Stimulated activated CD4-positive, alpha-beta T cell treated with anti-CD3 and anti-CD28 coated beads, Interleukin-4, amount 100 ng/mL, for 24 hours (primary cell): ENCODE measurements at regions not wholly inside any gene's neighbourhood (a gene's known extent, or its start where the extent isn't known, plus 50 kb on each side); places are given as distances from the start of the nearest gene placed in this dataset.

Source experiments
- DNase-seq: peaks from one replicate; pipeline ENCODE4 v3.0.0-alpha.2; 2020

DNA sequence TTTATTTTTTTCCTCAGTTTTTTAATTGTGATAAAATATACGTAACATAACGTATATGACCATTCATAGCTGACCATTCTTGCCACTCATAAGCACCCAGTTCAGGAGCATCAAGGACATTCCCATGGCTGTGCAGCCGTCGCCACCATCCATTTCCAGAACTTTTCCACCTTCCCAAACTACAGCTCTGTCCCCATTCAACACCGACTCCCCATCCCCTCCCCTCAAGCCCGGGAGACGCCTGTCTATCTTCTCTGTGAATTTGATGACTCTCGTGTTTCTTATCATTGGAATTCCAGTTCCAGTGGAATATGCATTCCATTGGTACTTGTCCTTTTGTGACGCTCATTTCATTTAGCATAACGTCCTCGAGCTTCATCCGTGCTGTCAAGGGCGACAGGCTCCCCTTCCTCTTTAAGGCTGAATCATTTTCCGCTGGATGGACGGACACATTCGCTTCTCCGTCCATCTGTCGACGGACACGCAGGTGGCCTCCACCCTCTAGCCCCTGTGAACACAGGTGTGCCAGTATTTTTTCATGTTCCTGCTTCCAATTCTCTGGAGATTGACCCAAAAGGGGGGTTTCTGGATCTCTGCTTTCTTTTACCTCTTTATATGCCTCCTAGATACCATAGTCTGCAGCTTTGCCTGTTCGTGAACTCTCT, 88.1 kb downstream of the YTHDF1 start:
- no peak for DNase-seq

DNA sequence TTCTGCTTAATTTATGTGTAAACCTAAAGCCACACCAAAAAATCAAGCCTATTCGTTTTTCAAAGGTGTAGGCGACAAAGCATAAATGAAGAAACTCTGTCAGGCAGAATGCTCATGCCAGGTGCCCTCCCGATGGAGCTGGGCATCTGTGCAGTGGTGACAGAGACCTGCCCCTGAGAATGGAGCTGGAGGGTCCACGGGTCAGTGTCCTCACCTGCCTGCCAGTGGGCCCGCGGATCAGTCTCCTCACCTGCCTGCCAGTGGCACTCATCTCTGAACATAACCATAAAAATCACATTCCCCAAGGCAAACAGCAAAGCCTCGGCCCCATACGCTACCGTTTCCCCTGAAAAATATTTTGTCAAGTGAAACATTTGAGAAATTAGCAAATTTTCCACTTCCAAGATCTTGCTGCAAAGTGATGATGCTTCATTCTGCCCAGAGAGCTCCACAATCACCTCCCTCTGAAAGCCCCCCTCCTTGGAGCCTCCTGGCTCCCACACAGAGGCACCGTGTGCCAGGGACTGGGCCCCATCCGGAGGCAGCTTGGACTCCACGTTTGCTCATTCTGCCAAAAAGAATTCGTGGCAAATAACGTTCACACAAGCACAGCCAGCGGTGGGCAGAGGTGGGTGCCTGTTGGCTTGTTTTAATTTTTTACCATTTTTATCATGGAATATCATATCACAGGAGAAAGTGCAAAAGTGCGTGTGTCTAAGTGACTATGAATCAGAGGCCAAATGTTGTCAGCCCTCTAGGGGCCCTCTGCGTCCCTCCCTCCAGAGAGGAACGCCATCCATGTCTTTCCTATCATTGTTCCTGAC, 88.8 kb downstream of the YTHDF1 start:
- no peak for DNase-seq

DNA sequence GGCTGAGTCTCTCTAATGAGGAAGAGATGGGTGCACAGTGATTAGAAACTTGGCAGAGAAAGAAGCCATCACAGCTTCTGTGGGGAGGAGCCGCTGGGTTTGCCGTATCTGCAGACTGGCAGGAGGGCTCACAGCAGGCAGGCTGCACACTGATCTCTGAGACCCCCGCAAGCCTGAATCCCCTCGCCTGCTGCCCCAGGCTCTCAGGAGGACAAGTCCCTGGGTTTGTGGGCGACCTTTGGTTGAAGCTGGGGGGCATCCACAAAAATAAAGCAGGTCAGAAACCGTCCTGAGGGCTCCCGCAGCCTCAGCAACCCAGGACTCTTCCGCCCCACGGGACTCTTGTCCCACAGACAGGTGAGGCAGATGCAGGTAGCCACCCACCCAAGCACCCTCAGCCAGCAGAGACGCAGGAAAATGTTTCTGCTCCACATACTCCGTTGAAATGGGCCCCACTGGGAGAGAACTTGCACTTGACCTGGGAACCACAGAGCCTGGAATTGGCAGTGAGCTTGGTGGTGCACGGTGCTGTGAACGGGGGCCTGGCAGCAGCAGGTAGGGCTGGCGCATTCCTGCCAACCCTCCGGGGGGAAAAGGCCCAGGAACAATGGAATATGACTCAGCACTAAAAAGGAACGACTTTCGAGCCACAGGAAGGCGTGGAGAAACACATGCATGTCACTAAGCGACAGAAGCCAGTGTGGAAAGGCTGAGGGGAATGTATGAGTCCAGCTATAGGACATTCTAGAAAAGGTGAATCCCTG, 89.9 kb downstream of the YTHDF1 start:
- DNase-seq = no peak

DNA sequence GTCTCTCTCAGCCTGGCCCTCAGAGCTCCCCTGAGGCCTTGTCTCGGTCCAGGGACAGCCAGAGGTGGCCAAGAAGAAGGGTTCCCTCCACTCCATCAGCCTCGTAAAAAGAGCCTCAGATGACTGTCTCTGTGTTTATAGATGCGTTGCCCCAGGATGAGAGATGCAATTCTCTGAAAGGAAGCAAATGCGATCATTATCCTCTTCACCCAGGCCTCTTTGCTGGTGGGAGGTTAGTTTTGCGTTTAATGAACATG, 90.4 kb downstream of the YTHDF1 start:
- no peak for DNase-seq

DNA sequence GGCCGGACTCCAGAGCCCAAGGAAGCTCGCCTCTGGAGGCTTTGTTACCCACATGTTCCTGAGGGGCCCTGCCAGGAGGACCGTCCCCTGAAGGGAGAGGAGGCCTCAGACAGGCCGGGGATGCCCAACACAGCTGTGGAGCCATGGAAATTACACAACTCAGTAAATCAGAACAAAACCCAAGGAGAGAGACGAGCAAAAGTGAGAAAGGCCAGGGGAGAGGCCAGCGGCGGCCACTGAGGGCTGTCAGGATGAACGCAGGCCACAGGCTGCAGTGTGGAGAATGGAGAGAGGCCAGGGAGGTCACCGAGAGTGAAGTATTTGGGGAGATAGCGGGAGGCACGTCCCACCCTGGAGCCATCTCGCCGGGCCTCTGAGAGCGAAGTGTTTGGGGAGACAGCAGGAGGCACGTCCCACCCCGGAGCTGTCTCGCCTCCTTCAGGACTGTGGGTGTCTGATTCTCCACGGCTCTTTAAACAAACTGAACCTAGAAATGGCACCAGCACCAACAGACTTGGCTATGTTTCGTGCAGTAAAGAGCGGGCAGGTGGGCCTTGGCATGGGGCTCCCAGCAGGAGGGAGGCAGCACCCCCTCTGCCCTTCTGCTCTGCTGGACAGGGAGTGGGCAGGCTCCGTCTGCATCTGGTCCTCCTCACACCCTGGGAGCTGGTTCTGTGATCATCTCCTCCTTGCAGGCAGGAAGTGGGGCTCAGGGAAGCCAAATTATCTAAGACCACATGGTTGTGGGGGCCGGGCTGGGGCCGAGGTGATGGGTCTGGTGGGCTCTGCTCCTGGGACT, 91.0 kb downstream of the YTHDF1 start:
- DNase-seq = no peak

DNA sequence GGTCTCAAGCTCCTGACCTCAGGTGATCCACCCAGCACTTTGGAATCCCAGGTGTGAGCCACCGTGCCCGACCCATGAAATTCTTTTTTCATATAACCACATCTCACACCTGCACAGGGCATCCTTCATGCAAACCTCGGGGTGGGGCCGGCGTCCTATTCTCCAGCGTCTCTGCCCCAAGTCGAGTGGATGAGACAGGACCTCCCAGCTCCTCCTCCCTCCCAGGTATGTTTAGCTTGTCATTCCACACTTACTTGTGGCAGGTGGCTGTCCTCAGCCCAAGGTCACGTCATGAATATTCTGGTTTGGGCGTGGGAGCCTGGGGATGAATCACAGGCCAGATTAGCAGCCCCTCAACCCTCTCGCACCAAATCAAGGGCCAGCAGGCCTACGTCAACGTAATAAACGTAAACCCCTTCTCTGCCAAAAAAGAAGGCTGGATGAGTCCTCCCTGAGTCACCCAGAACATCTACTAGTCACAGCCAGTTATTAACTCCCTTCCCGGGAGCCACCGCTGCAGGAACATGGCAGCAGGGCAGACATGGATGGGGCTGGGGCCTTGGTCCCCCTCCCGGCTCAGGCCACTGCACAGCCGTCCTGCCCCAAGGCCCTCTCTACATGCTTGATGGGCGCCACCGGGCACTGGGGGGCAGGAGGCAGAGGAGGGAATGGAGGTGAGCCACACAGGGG, 91.7 kb downstream of the YTHDF1 start:
- no peak for DNase-seq

DNA sequence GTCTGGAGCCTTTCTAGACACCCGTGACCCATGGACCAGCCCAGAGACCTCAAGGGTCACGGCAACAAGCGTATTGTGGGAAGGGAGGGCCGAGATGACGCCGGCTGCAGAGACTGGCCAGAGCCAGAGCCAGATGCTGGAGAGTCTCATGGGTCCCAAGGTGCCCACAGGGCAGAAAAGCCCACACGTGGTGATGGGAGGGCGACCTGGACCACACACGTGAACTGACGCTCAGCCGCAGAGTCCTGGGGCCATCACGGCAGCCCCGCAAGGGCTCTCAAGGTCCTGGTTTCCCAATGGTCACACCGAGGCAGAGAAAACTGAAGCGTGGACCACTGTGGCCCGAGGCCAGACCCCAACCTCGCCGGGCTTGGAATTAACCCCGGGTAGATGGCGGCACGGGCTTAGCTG, 92.6 kb downstream of the YTHDF1 start:
- DNase-seq = no peak

DNA sequence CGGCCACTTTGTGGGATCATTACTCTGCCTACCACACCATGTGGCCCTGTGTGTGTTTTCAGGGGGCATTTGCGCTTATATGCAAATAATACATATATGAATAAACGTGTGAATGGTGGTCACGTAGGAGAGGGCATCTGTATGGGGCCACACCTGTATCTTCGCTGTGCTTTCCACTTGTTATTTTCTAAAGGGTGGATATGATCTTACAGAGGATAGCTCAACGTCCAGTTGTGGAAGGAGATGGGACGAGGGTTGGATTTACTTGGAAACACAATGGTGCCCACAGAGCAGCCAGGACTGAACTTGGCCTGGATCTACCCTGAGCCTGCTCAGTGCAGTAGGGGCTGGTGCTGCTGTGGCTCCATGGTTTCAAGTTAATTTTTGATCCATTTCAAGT, 93.3 kb downstream of the YTHDF1 start:
- DNase-seq = no peak

DNA sequence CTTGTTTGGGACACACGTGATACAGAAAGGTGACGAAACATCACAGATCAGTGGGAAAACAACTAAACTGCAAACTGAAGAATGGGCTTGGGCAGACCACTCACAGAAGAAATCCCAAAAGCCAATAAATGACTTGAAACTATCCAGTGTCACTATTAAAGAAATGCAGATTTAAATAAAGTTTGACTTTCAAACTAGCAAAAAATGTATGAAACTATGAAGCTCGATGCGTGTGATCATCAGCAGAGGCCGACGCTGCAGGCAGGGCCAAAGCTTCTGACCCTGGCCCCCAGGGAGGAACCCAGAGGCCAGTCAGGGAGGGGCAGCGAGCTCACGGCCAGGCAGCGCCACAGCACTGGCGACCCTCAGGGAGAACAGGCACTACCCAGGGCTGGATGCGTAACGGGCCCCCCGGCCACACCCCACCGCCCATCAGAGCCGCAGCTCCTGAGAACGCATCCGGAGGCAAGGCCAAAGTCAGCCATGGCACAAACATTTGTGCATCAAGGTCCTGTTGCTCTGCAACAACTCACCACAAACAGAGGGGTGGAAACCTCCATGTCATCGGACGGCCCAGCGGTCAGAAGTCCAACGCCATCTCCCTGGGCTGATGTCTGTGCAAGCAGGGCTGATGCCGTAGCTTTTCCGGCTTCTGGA, 94.1 kb downstream of the YTHDF1 start:
- DNase-seq = no peak

DNA sequence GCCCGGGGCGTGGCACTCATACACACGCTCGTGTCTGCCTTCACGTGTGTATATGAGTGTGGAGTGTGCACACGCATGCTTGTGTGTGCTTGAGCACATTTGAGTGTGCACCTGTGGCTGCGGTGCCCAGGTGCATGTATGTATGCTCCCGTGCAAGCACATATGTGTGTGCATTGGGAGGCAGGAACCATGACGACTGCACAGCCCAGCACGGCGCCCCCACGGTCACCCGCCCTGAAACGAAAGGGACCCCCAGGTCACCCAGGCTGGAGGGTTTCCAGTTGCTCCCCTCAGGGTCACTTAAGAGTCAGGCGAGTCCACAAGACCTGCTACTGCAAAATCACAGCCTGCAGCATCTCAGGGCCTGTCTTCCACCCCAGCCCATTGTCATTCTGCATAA, 94.7 kb downstream of the YTHDF1 start:
- no peak for DNase-seq

DNA sequence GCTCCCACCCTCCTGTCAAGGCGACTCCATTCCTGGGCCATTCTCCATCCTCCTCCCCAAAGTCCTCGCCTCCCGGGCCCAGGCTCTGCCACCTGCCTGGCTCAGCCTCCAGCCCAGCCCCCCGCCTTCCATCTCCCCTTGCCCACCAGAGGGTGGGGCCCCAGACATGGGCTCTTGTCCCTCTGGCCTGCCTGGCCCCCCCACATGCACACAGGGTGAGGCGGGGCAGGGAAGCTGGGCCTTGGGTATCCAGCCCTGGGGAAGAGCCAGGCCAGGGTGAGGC, 95.2 kb downstream of the YTHDF1 start:
- DNase-seq = no peak

DNA sequence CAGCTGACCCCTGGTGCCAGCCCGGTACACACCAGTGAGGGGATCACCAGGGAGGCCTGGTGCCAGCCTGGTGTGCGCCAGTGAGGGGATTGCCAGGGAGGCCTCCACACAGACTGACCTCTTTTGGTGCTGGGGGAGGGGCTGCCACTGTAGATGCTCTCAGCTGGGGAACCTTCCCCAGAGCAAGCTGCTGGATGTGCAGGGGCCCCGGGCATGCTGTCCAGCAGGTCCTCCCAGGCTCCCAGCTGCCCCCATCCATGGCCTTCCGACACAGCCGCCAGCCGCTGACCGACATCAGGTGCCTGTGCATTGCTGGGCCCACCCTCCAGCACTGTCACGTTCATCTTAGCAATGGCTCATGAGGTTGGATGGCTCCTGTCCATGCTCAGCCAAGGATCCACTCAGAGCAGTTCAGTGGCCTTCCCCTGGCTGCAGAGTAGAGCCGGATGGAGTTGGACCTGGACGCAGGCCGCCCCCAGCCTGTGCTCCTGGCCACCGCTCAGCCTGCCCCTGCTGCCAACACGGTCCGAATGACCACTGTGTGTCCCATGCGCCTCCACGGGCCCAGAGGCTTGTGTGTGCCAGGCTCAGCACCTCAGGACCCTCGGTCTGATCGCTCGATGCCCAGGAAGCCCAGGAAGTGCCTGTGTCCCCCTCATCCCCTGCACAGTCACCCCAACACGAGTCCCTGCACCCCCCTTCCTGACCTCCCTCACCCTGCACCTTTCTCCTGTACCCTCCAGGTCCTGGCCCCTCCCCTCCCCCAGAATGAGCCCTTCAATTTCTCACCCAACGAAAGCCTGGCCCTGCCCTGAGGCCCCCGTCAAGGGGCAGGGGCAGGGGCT, 95.7 kb downstream of the YTHDF1 start:
- DNase-seq = no peak

DNA sequence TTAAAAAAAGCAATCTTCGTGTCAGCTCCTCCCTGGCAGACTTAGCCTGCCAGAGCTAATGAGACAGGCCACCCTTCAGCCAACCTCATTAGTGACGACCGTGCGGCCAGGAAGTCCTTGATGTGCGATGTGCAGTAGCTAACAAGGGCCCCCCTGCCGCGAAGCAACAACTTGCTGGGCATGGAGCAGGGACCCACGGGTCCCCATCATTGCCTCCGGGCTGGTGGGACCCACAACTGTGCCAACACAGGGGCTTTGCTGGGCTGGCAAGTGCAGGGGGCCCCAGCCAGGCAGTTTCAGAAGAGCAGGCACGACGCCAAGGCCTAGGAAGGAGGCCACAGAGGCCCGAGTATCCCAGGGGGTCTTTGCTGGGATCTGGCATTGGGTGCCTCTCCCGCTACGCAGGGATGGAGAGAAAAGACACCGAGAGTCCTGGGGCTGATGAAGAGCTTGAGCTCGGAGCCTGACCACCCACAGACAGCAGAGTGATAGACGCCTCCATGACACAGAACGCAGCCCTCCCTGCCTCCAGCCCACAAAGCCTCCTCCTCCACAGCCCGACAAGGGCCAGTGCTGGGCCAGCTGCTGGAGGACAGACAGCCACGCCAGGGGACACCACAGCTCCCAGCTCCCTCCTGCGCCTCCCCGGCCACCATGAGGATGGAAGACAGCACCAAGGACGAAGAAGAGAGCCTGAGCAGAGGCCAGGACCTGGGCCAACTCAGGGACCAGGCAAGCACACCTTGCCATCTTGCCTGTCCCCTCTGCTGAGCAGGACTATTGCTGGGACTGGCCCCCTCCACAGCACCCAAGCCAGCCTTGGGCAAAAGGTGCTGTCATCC, 96.6 kb downstream of the YTHDF1 start:
- no peak for DNase-seq

DNA sequence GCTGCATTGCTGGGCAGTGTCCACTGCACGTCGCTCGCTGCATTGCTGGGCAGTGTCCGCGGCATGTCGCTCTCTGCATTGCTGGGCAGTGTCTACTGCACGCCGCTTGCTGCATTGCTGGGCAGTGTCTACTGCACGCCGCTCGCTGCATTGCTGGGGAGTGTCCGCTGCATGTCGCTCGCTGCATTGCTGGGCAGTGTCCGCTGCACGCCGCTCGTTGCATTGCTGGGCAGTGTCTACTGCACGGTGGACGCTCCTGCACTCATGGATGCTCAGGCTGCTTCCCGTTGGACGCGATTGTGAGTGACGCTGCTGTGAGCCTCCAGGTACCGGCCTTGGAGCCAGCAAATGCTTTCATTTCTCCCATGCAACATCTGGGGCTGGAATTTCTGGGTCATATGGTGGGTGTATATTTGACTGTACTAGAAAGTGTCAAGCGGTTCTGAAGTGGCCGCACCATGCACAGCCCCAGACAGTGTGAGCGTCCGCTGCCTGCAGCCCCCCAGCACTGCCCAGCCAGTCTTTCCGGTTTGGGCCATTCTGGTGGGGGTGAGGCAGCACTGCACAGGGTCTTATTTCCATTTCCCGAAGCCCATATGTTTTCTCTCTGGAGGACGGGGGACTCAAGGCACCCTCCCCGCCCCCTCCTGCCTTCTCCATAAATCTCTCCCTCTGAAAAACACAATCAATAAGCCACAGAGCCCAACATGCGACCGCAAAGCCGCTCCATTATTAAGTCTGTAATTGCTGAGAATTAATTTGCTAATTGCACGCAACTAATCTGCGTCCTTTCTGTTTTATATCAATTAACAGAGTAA, 97.4 kb downstream of the YTHDF1 start:
- DNase-seq = no peak

DNA sequence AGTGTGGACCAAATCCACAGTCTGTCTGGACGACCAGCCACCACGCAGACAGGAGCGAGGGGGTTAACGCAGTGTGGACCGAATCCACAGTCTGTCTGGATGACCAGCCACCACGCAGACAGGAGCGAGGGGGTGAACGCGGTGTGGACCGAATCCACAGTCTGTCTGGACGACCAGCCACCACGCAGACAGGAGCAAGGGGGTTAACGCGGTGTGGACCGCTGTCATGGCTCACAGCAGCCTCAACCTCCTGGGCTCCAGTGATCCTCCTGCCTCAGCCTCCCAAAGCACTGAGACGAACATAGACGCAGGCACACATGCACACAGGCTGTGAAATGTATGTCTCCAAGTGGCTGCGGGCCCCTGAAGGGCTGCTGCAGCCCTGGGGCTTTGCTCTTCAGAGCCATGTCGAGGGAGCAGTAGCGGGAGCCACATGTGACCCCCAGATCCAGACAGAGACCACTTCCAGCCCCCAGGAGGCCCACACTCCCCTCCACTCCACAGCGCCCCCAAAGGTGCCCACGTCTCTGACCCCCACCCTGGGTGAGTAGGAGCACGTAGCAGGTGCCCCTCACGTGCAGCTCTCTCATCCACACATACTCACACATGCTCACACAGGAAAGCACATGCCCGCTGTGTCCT, 98.1 kb downstream of the YTHDF1 start:
- no peak for DNase-seq

DNA sequence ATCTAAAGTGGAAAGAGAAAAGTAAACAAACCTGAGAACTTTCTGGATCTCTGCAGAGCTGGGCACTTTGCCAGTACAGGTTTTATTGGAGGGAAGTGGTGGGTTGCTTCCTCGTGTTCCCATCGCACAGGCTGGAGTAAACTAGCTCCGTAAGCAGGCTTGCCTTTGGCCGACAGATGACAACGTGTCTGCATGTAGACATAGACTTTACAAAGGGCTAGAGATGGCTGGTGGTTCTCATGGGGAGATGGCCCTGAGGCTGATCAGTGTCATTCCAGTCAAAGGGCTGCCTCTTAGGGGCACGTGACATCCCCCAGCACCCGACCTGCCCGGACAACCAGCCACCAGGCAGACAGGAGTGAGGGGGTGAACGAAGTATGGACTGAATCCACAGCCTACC, 98.8 kb downstream of the YTHDF1 start:
- DNase-seq = no peak

DNA sequence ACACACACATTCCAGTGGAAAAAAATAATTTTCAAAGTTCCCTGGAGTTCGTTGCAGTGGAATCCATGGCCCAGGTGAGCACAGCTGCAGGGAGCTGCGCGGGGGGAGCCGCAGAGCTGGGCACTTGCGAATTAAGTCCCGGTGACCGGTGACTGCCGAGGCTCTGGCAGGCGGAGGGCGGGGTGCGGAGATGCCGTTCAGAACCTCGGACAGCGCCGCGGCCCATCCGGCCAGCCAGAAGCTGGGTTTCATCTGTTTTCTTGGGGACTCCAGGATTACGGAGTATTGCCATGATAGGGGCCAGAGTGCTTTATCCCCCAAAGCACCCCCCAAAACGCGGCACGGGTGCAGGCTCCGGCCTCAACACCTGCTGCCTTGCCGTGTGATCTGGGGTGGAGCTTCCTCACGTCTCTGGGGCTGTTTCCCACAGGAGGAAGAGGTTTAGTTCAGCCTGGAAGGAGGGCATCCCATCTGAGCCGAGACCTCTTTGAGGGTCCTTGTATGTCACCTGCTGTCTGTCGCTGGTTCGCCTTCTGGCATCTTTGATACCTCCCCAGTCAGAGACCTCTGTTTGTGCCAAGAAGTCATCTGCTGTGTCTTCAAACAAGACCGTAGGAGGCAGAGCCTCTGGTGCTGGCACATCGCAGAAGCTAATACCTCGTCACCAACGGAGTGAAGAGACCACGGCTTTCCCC, 99.4 kb downstream of the YTHDF1 start:
- no peak for DNase-seq

DNA sequence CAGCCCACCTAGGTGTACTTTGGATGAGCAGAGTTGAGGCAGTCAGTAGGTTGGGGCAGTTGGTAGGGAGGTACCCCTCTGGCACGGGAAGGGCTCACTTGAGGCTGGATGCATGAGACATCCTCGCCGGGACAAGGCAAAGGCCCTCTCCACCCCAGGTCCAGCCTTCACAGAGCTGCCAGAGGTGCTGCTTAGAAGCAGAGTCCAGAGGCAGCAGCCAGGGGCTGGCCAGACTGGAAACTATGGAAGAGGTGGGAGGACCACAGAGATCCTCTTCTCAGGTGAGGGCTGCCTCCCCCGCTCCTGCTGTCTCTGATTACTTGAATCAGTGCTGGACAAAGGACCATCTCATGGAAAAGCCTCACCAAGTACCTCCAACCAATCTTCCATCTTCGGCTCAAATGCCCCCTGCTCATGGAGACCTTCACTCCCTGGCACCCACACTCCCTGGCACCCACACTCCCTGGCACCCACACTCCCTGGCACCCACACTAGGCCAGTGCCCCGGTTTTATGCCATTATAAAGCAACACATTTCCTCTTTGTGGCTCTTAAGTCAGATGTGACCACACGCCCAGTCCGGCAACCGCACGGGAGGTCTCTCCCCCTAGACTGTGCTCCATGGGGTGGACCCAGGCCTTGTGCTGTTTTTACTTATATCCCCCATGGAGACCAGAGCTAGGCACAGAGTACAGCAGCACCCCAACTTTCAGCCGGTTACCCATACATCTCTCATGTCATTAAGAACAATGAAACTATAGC, 100.1 kb downstream of the YTHDF1 start:
- no peak for DNase-seq
